ENCODE measurements at regions not wholly inside any gene's neighbourhood (a gene's known extent, or its start where the extent isn't known, plus 50 kb on each side); places are given as distances from the start of the nearest gene placed in this dataset.

DNA sequence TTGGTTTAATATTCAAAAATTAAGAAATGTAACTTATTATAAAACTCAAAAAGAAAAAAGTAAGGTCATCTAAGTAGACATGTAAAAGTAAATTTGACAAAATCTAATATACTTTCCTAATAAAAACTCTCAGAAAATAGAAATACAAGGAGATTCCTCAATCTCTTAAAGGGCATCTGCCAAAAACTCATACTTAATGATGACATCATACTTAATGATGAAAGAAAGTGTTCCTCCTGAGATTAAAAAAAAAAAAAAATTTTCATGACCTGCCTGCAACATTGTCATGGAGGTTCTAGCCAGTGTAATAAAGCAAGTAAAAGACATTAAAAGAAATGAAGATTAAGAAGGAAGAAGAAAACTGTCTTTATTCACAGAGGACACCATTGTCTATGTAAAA, 325.7 kb upstream of the BTBD3 start:
- ATAC-seq: no peak
- H3K4me1 ChIP-seq (ENCODE audit: control insufficient read depth in 1 of 2, insufficient read depth in 2 of 2, low read length in 2 of 2): no peaks in the 10 kb centered on the region
- H3K27ac ChIP-seq (ENCODE audit: low read depth, low read length): no peak overlapping the region
- H3K36me3 ChIP-seq (ENCODE audit: control insufficient read depth in 1 of 2, insufficient read depth in 2 of 2, low read length in 2 of 2): no peaks in the 10 kb centered on the region
- RAD21 ChIA-PET (ENCODE audit: low non-redundant PET in 1 of 2, low total read pairs in 2 of 2, uncharacterized antibody in 2 of 2, unreplicated experiment in 2 of 2): no interaction called here
- CTCF ChIA-PET: no interaction called here
- no peak overlapping the region for H2AFZ ChIP-seq (ENCODE audit: low read depth, low read length, poor library complexity, severe bottlenecking)
- no peaks in the 10 kb centered on the region for H4K20me1 ChIP-seq (ENCODE audit: insufficient read depth)
- no peak overlapping the region for H3K9ac ChIP-seq (ENCODE audit: low read length)
- no peaks in the 10 kb centered on the region for H3K9me3 ChIP-seq (ENCODE audit: control insufficient read depth in 1 of 2, insufficient read depth in 1 of 2, low read depth in 1 of 2, low read length in 2 of 2)
- H3K9me2 ChIP-seq (ENCODE audit: insufficient read depth): no peaks in the 10 kb centered on the region
- no peak overlapping the region for H3K4me2 ChIP-seq (ENCODE audit: low read length)
- TF ChIP-seq, protein P1, sequence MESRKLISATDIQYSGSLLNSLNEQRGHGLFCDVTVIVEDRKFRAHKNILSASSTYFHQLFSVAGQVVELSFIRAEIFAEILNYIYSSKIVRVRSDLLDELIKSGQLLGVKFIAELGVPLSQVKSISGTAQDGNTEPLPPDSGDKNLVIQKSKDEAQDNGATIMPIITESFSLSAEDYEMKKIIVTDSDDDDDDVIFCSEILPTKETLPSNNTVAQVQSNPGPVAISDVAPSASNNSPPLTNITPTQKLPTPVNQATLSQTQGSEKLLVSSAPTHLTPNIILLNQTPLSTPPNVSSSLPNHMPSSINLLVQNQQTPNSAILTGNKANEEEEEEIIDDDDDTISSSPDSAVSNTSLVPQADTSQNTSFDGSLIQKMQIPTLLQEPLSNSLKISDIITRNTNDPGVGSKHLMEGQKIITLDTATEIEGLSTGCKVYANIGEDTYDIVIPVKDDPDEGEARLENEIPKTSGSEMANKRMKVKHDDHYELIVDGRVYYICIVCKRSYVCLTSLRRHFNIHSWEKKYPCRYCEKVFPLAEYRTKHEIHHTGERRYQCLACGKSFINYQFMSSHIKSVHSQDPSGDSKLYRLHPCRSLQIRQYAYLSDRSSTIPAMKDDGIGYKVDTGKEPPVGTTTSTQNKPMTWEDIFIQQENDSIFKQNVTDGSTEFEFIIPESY (IDR thresholded peaks at IDR 0.05; ENCODE audit: extremely low read depth, insufficient replicate concordance, low read length): no peak
- TF ChIP-seq, protein P2, sequence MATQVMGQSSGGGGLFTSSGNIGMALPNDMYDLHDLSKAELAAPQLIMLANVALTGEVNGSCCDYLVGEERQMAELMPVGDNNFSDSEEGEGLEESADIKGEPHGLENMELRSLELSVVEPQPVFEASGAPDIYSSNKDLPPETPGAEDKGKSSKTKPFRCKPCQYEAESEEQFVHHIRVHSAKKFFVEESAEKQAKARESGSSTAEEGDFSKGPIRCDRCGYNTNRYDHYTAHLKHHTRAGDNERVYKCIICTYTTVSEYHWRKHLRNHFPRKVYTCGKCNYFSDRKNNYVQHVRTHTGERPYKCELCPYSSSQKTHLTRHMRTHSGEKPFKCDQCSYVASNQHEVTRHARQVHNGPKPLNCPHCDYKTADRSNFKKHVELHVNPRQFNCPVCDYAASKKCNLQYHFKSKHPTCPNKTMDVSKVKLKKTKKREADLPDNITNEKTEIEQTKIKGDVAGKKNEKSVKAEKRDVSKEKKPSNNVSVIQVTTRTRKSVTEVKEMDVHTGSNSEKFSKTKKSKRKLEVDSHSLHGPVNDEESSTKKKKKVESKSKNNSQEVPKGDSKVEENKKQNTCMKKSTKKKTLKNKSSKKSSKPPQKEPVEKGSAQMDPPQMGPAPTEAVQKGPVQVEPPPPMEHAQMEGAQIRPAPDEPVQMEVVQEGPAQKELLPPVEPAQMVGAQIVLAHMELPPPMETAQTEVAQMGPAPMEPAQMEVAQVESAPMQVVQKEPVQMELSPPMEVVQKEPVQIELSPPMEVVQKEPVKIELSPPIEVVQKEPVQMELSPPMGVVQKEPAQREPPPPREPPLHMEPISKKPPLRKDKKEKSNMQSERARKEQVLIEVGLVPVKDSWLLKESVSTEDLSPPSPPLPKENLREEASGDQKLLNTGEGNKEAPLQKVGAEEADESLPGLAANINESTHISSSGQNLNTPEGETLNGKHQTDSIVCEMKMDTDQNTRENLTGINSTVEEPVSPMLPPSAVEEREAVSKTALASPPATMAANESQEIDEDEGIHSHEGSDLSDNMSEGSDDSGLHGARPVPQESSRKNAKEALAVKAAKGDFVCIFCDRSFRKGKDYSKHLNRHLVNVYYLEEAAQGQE (IDR thresholded peaks at IDR 0.05; ENCODE audit: low read depth): no peak
- TF ChIP-seq JUND (IDR thresholded peaks at IDR 0.05) (no peak), FOSL1 (IDR thresholded peaks at IDR 0.05; ENCODE audit: low read depth) (no peak), SIN3A (IDR thresholded peaks at IDR 0.05; ENCODE audit: low read depth) (no peak), TCF7L2 (IDR thresholded peaks at IDR 0.05; ENCODE audit: borderline replicate concordance, extremely low read depth, insufficient read depth, insufficient read length) (no peak), ZNF274 (IDR thresholded peaks at IDR 0.05; ENCODE audit: low read depth, low read length) (no peak), SP1 (IDR thresholded peaks at IDR 0.05; ENCODE audit: low read depth) (no peak)
- TF ChIP-seq, protein P3, sequence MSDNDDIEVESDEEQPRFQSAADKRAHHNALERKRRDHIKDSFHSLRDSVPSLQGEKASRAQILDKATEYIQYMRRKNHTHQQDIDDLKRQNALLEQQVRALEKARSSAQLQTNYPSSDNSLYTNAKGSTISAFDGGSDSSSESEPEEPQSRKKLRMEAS (IDR thresholded peaks at IDR 0.05): no peak
- no peaks in the 10 kb centered on the region for H3K27me3 ChIP-seq (ENCODE audit: insufficient read depth, low read length)
- no peak overlapping the region for H3K4me3 ChIP-seq (replicated peaks in 1 of 2; ENCODE audit: low read depth in 1 of 2, low read length in 2 of 2)
- no TSS peak for BruUV-seq (replicated peaks)
- intact Hi-C loops (cut with micrococcal nuclease): loop anchor here (10.0 kb wide), 1 partner anchor 373 kb away; no protein-coding TSS in a partner anchor
- POLR2A ChIA-PET: no interaction called here
- no peaks in the 10 kb centered on the region for H3K79me2 ChIP-seq (ENCODE audit: insufficient read depth, low read length)
- no peak for DNase-seq (ENCODE audit: low read depth, low spot score)
